ENCODE measurements at regions not wholly inside any gene's neighbourhood (a gene's known extent, or its start where the extent isn't known, plus 50 kb on each side); places are given as distances from the start of the nearest gene placed in this dataset.

GRCh38 chr3:106816838-106817237 lies 560.4 kb upstream of the CCDC54 start:
- H3K4me3 Mint-ChIP-seq = no peak overlapping the region
- no peaks in the 10 kb centered on the region for H3K4me1 Mint-ChIP-seq
- no peak overlapping the region for H3K27ac Mint-ChIP-seq
- ATAC-seq = no peak
- H3K9me3 Mint-ChIP-seq = no peaks in the 10 kb centered on the region
- no peaks in the 10 kb centered on the region for H3K27me3 Mint-ChIP-seq
- no peaks in the 10 kb centered on the region for H3K36me3 Mint-ChIP-seq

DNA sequence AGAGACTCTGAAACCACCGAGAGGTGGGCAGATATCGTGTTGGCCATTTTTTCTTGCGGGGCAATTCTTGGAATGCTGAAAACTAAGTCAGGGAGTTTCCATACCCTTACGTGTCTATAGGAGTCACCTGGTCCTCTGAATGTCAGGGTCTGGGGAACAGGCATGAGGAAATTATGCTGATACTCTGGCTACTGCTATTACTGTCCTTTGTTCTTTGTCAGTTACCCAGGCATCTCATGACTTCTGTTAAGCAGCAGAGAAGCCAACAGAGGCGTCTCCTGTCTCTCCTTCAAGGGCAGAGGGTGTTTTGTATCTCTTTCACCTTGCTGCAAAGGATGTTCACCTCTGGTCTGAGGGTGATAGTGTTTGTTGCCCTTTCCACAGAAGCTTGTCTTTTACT lies 559.5 kb upstream of the CCDC54 start:
- Mint-ChIP-seq H3K4me3 (no peak overlapping the region), H3K4me1 (no peaks in the 10 kb centered on the region), H3K36me3 (no peaks in the 10 kb centered on the region), H3K27me3 (no peaks in the 10 kb centered on the region), H3K27ac (no peak overlapping the region), H3K9me3 (no peaks in the 10 kb centered on the region)
- ATAC-seq = no peak

DNA sequence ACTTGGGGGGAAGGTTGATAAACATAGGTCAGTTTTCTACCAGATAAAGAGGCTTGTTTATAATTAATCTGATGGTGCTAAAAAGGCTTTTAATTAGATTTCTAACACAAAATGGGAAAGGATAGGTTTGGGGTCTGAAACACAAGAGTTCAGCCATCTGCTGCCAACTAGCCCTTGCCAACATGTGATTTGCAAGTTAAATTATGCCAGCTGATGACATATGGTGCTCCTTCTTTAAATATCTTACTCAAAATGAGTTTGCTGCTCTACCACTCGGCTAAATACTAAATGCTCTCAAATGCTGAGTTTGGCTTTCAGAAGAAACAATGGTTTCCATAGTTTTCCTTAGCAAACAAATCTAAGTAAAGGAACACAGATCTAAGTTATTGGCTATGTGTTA lies 557.8 kb upstream of the CCDC54 start:
- no peaks in the 10 kb centered on the region for H3K27me3 Mint-ChIP-seq
- no peaks in the 10 kb centered on the region for H3K9me3 Mint-ChIP-seq
- no peaks in the 10 kb centered on the region for H3K4me1 Mint-ChIP-seq
- ATAC-seq = no peak
- no peak overlapping the region for H3K27ac Mint-ChIP-seq
- H3K4me3 Mint-ChIP-seq = no peak overlapping the region
- no peaks in the 10 kb centered on the region for H3K36me3 Mint-ChIP-seq

DNA sequence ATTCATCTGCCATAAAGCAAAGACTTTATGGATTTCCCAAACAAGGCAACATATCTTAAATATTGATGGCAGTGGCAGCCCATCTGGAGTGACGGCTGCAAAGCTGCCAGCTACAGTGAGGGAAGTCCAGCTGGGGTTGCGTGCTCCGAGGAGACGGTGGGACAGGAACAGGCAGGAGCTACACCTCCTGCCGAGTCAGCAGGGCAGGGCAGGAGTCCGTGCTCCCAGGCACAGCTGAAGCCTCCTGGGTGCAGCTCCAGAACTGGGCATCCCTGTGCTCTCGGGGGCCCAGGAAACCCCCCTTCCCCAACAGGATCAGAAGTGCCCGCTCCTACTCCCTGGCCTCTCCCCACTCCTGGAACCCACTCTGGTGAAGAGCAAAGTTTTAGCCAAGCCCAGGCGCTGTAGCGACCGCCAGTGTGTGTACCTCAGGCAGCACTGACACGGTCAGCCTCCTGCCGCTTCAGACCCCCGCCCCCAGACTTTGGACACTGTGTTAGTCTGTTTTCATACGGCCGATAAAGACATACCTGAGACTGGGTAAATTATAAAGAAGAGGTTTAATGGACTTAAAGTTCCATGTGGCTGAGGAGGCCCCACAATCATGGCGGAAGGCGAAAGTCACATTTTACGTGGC lies 556.4 kb upstream of the CCDC54 start:
- Mint-ChIP-seq H3K4me3 (no peak overlapping the region), H3K4me1 (no peaks in the 10 kb centered on the region), H3K36me3 (no peaks in the 10 kb centered on the region), H3K27ac (no peak overlapping the region), H3K27me3 (no peaks in the 10 kb centered on the region), H3K9me3 (no peaks in the 10 kb centered on the region)
- ATAC-seq = peak; percentile 10

GRCh38 chr3:106821801-106822200 lies 555.4 kb upstream of the CCDC54 start:
- no peaks in the 10 kb centered on the region for H3K27me3 Mint-ChIP-seq
- H3K36me3 Mint-ChIP-seq = no peaks in the 10 kb centered on the region
- no peaks in the 10 kb centered on the region for H3K4me1 Mint-ChIP-seq
- no peak overlapping the region for H3K4me3 Mint-ChIP-seq
- H3K9me3 Mint-ChIP-seq = no peaks in the 10 kb centered on the region
- no peak for ATAC-seq
- no peak overlapping the region for H3K27ac Mint-ChIP-seq

DNA sequence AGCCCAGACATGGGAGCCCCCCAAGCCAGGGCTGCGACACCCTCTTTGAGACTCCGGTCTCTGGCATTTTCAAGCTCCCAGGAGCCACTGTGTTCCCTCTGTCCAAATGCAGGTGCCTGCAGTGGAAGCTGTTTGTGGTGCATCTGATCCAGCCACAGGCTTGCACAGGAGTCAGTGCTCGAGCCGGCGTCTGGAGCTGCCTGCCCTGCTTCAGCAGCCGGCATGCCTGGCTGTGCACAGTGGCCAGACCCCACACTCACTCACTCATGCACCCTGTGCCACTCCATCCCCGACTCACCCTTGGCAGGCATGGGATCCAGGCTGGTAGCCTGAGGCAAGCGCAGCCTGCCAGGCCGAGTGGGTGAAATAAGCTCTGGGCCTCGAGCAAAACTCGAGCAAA lies 555.0 kb upstream of the CCDC54 start:
- Mint-ChIP-seq H3K27me3 (no peaks in the 10 kb centered on the region), H3K27ac (no peak overlapping the region), H3K36me3 (no peaks in the 10 kb centered on the region), H3K4me3 (no peak overlapping the region), H3K9me3 (no peaks in the 10 kb centered on the region), H3K4me1 (no peaks in the 10 kb centered on the region)
- no peak for ATAC-seq

DNA sequence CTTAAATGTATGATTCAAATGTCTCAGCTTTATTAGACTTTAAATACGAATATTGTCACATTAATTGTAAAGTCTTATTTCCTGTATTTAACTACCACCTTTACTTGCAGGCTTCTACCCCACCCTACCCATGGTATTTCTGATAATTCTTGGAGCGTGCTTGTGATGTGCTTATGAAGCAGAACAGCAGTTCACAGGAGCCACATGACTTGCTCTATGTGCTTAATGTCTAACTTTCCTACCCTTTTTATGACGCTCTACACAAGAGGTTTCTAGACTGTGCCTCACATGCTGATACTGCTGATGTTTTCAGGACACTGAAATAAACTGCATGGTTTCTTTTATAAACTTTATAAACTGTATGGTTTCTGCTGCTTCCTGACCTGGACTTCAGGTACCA lies 553.5 kb upstream of the CCDC54 start:
- no peak overlapping the region for H3K4me3 Mint-ChIP-seq
- H3K27me3 Mint-ChIP-seq = no peaks in the 10 kb centered on the region
- H3K36me3 Mint-ChIP-seq = no peaks in the 10 kb centered on the region
- ATAC-seq = no peak
- no peak overlapping the region for H3K27ac Mint-ChIP-seq
- no peaks in the 10 kb centered on the region for H3K4me1 Mint-ChIP-seq
- no peaks in the 10 kb centered on the region for H3K9me3 Mint-ChIP-seq

- no peaks in the 10 kb centered on the region for H3K36me3 Mint-ChIP-seq
- H3K27ac Mint-ChIP-seq = no peak overlapping the region
- no peaks in the 10 kb centered on the region for H3K4me1 Mint-ChIP-seq
- peaks cover 6% of the 10 kb centered on the region for H3K27me3 Mint-ChIP-seq
- H3K9me3 Mint-ChIP-seq = no peaks in the 10 kb centered on the region
- peak; percentile 37 for ATAC-seq
- H3K4me3 Mint-ChIP-seq = no peak overlapping the region
These were observed 552.4 kb upstream of the CCDC54 start for GRCh38 chr3:106824856-106825255.

DNA sequence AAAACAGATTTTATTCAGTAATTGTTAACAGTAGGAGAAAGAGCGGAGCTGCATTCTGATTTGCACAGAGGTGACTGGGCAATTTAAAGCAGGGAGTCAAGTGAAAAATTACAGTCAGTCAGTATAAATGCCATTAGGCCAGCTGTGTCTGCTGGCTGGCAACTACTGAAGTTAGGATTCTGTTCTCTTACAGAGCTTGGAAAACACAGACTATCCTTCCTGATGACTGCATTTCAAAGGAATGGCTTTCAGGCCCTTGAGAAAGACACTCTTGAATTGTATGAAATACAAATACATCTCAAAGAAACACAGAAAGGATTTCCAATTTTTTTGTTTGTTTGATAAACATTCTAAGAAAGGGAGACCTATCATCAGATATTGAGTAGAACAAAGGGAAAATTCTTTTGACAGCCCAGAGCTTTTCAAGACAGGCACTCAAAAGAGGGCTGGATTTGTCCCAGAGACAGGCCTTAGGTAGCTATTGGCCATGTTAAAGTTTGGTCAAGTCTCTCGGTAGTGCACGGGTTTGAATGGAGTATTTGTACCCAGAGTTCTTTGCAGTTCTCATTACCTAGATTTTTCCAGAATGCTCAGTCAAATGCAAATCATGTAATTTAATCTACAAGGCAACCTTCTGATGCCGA lies 551.2 kb upstream of the CCDC54 start:
- peaks cover 6% of the 10 kb centered on the region for H3K27me3 Mint-ChIP-seq
- no peak for ATAC-seq
- H3K27ac Mint-ChIP-seq = no peak overlapping the region
- peaks cover 2% of the 10 kb centered on the region for H3K9me3 Mint-ChIP-seq
- H3K4me1 Mint-ChIP-seq = no peaks in the 10 kb centered on the region
- no peak overlapping the region for H3K4me3 Mint-ChIP-seq
- no peaks in the 10 kb centered on the region for H3K36me3 Mint-ChIP-seq

DNA sequence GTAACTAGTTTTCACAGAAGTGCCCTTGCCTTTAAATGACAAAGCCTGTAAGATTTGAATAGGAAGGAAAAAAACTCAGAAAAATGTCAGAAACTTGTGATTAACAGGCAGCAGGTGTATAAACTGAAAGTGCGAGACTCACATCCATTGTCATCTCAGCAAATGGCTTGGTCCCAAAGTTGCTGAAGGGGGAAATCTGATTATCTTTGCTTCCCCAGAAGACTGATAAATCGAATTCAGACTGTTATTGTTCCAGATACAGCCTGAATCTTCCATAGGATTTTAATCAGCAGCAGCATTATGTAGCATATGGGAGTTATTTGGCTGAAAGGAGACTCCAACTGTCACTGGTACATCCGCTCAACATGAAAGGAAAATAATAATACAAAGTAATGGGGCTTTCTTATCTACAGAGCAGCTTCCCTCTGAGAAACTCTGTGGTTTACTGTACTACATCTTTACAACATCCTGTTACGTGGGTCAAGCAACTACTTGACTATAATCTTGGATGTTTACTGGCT lies 550.4 kb upstream of the CCDC54 start:
- no peaks in the 10 kb centered on the region for H3K4me1 Mint-ChIP-seq
- no peaks in the 10 kb centered on the region for H3K36me3 Mint-ChIP-seq
- no peak for ATAC-seq
- H3K4me3 Mint-ChIP-seq = no peak overlapping the region
- H3K27ac Mint-ChIP-seq = no peak overlapping the region
- H3K27me3 Mint-ChIP-seq = peaks cover 6% of the 10 kb centered on the region
- peaks cover 3% of the 10 kb centered on the region for H3K9me3 Mint-ChIP-seq

DNA sequence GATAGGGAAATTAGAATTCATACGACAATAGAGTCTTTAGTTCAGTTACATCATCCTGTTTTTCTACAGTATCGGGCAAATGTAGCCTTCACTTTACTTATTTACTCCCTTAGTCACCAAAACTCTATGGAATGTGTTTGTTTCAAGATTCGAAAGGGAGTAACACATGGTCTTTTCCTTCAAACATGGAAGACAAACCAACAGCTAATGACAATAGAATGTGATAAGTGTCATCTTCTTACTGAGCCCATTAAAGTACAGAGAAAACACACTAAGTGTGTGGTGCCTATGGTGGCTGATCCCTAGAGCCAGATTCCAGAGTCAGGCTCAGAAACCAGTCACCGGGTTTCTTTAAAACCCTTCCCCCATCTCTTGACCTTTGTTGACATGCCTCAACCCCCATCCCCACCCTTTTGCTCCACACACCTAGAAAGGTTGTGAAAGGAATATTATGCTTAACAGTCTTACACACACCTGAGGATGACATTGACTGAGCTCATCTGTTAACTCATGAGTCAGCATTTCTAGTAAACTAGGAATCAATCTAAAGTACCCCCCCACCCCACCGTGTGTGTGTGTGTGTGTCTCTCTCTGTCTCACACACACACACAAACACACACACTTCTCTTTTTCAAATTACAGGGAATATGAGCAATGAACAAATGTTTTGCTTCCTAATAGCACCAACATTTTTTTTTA lies 549.6 kb upstream of the CCDC54 start:
- no peak for ATAC-seq
- H3K27me3 Mint-ChIP-seq = peaks cover 6% of the 10 kb centered on the region
- H3K9me3 Mint-ChIP-seq = peaks cover 8% of the 10 kb centered on the region
- no peak overlapping the region for H3K27ac Mint-ChIP-seq
- no peaks in the 10 kb centered on the region for H3K36me3 Mint-ChIP-seq
- no peak overlapping the region for H3K4me3 Mint-ChIP-seq
- H3K4me1 Mint-ChIP-seq = no peaks in the 10 kb centered on the region

DNA sequence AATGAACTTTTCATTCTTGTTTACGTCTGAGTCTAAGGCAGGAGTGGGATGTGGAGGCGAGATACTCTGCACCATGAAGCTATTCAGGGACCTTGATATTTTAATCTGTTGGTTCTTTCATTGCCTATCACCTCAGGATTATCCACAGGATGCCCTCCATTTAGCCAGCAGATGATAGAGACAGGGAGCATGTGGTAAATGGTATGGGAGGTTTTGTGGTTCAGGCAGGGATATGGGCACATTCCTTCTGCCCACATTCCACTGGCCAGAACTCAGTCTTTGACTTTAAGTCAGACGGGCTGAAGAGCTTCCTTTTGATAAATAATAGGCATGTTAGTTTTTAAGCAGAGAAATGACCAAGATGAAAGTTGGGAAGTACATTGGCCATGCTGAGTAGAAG lies 548.0 kb upstream of the CCDC54 start:
- Mint-ChIP-seq H3K4me3 (no peak overlapping the region), H3K4me1 (no peaks in the 10 kb centered on the region), H3K27ac (no peak overlapping the region), H3K27me3 (peaks cover 6% of the 10 kb centered on the region), H3K36me3 (no peaks in the 10 kb centered on the region), H3K9me3 (peaks cover 8% of the 10 kb centered on the region)
- ATAC-seq = no peak

- no peak overlapping the region for H3K27ac Mint-ChIP-seq
- peaks cover 8% of the 10 kb centered on the region for H3K9me3 Mint-ChIP-seq
- no peaks in the 10 kb centered on the region for H3K4me1 Mint-ChIP-seq
- H3K4me3 Mint-ChIP-seq = no peak overlapping the region
- no peaks in the 10 kb centered on the region for H3K36me3 Mint-ChIP-seq
- no peak for ATAC-seq
- peaks cover 6% of the 10 kb centered on the region for H3K27me3 Mint-ChIP-seq
These were observed 546.9 kb upstream of the CCDC54 start for GRCh38 chr3:106830334-106830733.

GRCh38 chr3:106836906-106837305 lies 540.3 kb upstream of the CCDC54 start:
- Mint-ChIP-seq H3K36me3 (no peaks in the 10 kb centered on the region), H3K27me3 (no peaks in the 10 kb centered on the region), H3K27ac (no peak overlapping the region), H3K4me3 (no peak overlapping the region), H3K4me1 (no peaks in the 10 kb centered on the region), H3K9me3 (peaks cover 4% of the 10 kb centered on the region)
- no peak for ATAC-seq

DNA sequence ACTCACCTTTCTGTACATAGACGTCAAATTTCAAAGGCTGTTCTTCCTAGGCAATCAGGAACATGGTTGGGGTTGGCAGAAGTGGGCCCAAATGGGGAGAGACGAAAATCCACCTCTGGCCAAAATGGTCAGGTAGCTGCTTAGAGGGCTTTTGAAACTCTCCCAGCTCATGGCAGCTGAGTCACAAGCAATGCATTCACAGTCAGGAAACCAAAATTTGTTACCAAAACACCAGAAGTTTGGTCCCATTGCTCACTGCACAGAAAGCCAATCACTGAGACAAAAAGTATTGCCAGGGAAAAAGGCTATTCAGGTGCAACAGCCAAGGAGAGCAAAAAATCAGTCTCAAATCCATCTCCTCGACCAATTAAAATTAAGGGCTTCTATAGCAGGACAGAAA lies 539.6 kb upstream of the CCDC54 start:
- no peak overlapping the region for H3K27ac Mint-ChIP-seq

More for the DNA sequence above, 539.6 kb upstream of the CCDC54 start:
- Mint-ChIP-seq H3K27me3 (no peaks in the 10 kb centered on the region), H3K9me3 (no peaks in the 10 kb centered on the region), H3K4me1 (no peaks in the 10 kb centered on the region), H3K4me3 (no peak overlapping the region), H3K36me3 (no peaks in the 10 kb centered on the region)
- no peak for ATAC-seq
